Ovary (tissue), 7 donors: ENCODE measurements at regions not wholly inside any gene's neighbourhood (a gene's known extent, or its start where the extent isn't known, plus 50 kb on each side); places are given as distances from the start of the nearest gene placed in this dataset.
"Not testable (repeated sequence)": the region's sequence is repeated elsewhere in the genome, so short reads cannot be mapped to it uniquely, and the experiment has no call there.

Experiments
- DNase-seq, 5 donors: peaks; one replicate each; pipeline ENCODE4 v3.0.0-alpha.2; 2019 to 2020
- H3K27ac ChIP-seq, 2 donors: fragments of 200-600 bp; one replicate each; pipeline versions ENCODE4 v1.5.1 to v1.8.0; 2019 to 2022
- H3K27me3 ChIP-seq: fragments of 200-600 bp; one replicate; pipeline ENCODE4 v1.8.0; 2022
- H3K36me3 ChIP-seq: fragments of 200-600 bp; sonication (generic); one replicate; pipeline ENCODE4 v1.5.1; 2019
- H3K4me1 ChIP-seq: one replicate; pipeline ENCODE4 v1.8.1; 2013; ENCODE audit warnings: mild to moderate bottlenecking, moderate library complexity; ENCODE audit not compliant: insufficient read depth
- H3K4me3 ChIP-seq: fragments of 200-600 bp; sonication (generic); one replicate; pipeline ENCODE4 v1.5.1; 2017
- H3K9me3 ChIP-seq, 2 donors: fragments of 200-600 bp in 1 of 2; sonication (generic) in 1 of 2; one replicate each; pipeline versions ENCODE4 v1.5.1 to v1.8.1; 2013 to 2019; ENCODE audit warnings: mild to moderate bottlenecking in 1 of 2, moderate library complexity in 1 of 2
- CTCF ChIP-seq, 3 donors: fragments of 450-650 bp in 2 of 3; fragments of 200-600 bp in 1 of 3; IDR thresholded peaks; one replicate each; pipeline versions ENCODE4 v1.5.1 to v1.8.0; 2016 to 2022; ENCODE audit warnings: antibody characterized with exemption in 3 of 3, mild to moderate bottlenecking in 1 of 3
- EP300 ChIP-seq: sonication (generic); formaldehyde crosslinking; IDR thresholded peaks from one replicate; pipeline ENCODE4 v1.6.1; 2017; ENCODE audit warnings: antibody characterized with exemption
- POLR2A ChIP-seq: fragments of 450-650 bp; IDR thresholded peaks from one replicate; pipeline ENCODE4 v1.6.1; 2017; ENCODE audit warnings: antibody characterized with exemption, mild to moderate bottlenecking, moderate library complexity
- WGBS, 3 donors: extraction: QIAGEN DNeasy Blood & Tissue Kit in 1 of 3; methylation state at CpG; one replicate each; pipeline versions ENCODE4 v1.1.5 to v1.1.7; 2013 to 2017; 5-methylcytosine and 5-hydroxymethylcytosine counted together
- intact Hi-C, 4 donors: fragments of 100-400 bp; cut with DNase I; formaldehyde crosslinking; loops; one replicate each; pipeline versions ENCODE4 v1.11.0 to v1.15.1; 2022 to 2023
- donor health status: DM: no; HTN: no; CAD: no; lungs with moderate emphysema.
- donor health status: DM: no; HTN: no; CAD: no.
- donor health status: Bipolar disorder and iron deficiency.
- donor health status: DM: no; HTN: no; CAD: no.
- donor health status: DM: yes; HTN: yes; CAD: no.

DNA sequence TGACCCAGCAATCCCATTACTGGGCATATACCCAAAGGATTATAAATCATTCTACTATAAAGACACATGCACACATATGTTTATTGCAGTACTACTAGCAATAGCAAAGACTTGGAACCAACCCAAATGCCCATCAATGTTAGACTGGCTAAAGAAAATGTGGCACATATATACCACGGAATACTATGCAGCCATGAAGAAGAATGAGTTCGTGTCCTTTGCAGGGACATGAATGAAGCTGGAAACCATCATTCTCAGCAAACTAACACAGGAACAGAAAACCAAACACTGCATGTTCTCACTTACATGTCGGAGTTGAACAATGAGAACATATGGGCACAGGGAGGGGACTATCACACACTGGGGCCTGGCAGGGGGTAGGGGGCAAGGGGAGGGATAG lies 183.0 kb downstream of the HACE1 start:
- WGBS, 3 donors: 79 to 90% (median 88%) methylated on average over 3 of the region's 3 CpGs
- H3K4me3 ChIP-seq, intact Hi-C loops, H3K9me3 ChIP-seq, H3K36me3 ChIP-seq, DNase-seq, H3K4me1 ChIP-seq, H3K27me3 ChIP-seq, H3K27ac ChIP-seq: not testable (repeated sequence)

GRCh38 chr6:104675161-104675560 lies 184.6 kb downstream of the HACE1 start:
- H3K36me3 ChIP-seq, intact Hi-C loops, H3K27me3 ChIP-seq, H3K4me3 ChIP-seq, H3K4me1 ChIP-seq, DNase-seq, H3K27ac ChIP-seq, H3K9me3 ChIP-seq: not testable (repeated sequence)
- WGBS, 3 donors: 9 to 43% (median 20%) methylated on average over 1 of the region's 1 CpG

DNA sequence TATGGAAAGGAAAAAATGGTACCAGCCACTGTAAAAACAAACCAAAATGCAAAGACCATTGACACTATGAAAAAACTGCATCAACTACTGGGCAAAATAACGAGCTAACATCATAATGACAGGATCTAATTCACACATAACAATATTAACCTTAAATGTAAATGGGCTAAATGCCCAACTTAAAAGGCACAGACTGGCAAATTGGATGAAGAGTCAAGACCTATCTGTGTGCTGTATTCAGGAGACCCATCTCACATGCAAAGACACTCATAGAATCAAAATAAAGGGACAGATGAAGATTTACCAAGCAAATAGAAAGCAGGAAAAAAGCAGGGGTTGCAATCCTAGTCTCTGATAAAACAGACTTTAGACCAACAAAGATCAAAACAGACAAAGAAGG lies 186.6 kb downstream of the HACE1 start:
- WGBS, 3 donors: 30 to 52% (median 33%) methylated on average over 1 of the region's 1 CpG
- H3K4me1 ChIP-seq, H3K27ac ChIP-seq, H3K4me3 ChIP-seq, intact Hi-C loops, H3K27me3 ChIP-seq, H3K36me3 ChIP-seq, DNase-seq, H3K9me3 ChIP-seq: not testable (repeated sequence)

- intact Hi-C loops, H3K27me3 ChIP-seq, H3K9me3 ChIP-seq, H3K4me3 ChIP-seq, H3K36me3 ChIP-seq, H3K27ac ChIP-seq, H3K4me1 ChIP-seq, DNase-seq: not testable (repeated sequence)
- WGBS, 3 donors: 92 to 100% (median 95%) methylated on average over 1 of the region's 1 CpG
Measured at GRCh38 chr6:104671591-104671891, 188.2 kb downstream of the HACE1 start.

DNA sequence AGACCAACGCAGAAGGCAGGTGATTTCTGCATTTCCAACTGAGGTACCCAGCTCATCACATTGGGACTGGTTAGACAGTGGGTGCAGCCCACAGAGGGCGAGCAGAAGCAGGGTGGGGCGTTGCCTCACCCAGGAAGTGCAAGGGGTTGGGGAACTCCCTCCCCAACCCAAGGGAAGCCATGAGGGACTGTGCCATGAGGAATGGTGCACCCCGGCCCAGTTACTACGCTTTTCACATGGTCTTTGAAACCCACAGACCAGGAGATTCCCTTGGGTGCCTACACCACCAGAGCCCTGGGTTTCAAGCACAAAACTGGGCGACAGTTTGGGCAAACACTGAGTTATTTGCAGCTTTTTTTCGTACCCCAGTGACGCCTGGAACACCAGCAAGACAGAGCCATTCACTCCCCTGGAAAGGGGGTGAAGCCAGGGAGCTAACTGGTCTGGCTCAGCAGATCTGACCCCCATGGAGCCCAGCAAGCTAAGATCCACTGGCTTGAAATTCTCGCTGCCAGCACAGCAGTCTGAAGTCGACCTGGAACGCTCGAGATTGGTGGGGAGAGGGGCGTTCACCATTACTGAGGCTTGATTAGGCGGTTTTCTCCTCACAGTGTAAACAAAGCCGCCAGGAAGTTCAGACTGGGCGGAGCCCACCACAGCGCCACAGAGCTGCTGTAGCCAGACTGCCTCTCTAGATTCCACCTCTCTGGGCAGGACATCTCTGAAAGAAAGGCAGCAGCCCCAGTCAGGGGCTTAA lies 188.7 kb downstream of the HACE1 start:
- H3K27me3 ChIP-seq, H3K9me3 ChIP-seq, H3K4me3 ChIP-seq, H3K4me1 ChIP-seq, intact Hi-C loops, H3K36me3 ChIP-seq, H3K27ac ChIP-seq, DNase-seq: not testable (repeated sequence)
- WGBS, 3 donors: 87 to 90% (median 87%) methylated on average over 17 of the region's 17 CpGs

- Histone ChIP-seq H3K36me3 (no peaks in the 10 kb centered on the region), H3K4me1 (no peaks in the 10 kb centered on the region), H3K9me3 (no peaks in the 10 kb centered on the region), H3K4me3 (no peak overlapping the region), H3K27ac (no peak overlapping the region), H3K27me3 (no peaks in the 10 kb centered on the region)
- 95 to 97% (median 96%) methylated on average over 5 of the region's 5 CpGs for WGBS, 3 donors
- TF ChIP-seq POLR2A (no peak), CTCF (IDR thresholded peaks at IDR 0.05) (no peak), EP300 (no peak)
- intact Hi-C loops: no loop called here
- DNase-seq: no peak
Measured at GRCh38 chr6:104669483-104669882, 190.2 kb downstream of the HACE1 start.

DNA sequence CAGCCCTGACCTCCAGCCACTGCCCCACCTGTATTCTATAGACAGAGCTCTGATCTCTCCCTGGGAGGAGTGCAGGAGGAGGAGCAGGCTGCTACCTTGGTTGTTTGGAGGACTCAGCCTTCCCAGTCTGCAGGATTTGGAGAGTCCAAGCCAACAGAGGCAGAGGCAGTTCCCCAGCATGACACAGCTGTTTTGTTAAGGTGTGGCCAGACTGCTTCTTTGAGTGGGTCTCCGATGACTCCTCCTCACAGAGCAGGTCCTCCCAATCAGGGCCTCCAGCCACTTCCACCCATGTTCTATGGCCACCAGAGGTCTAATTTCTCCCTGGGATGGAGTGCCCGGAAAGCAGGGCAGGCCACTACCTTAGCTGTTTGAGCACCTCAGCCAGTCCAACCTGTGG lies 203.5 kb downstream of the HACE1 start:
- Histone ChIP-seq H3K4me3 (no peak overlapping the region), H3K27ac (no peak overlapping the region), H3K27me3 (no peaks in the 10 kb centered on the region), H3K36me3 (no peaks in the 10 kb centered on the region), H3K9me3 (no peaks in the 10 kb centered on the region), H3K4me1 (no peaks in the 10 kb centered on the region)
- 91 to 100% (median 99%) methylated on average over 2 of the region's 2 CpGs for WGBS, 3 donors
- intact Hi-C loops: no loop called here
- no peak for DNase-seq
- no peak for TF ChIP-seq EP300
- no peak for TF ChIP-seq POLR2A
- TF ChIP-seq CTCF (IDR thresholded peaks at IDR 0.05): no peak
